GM19438 (cell line): ENCODE measurements at regions not wholly inside any gene's neighbourhood (a gene's known extent, or its start where the extent isn't known, plus 50 kb on each side); places are given as distances from the start of the nearest gene placed in this dataset.

Source experiments
- ATAC-seq: cut with Tn5 transposase; IDR thresholded peaks from one replicate; pipeline ENCODE4 v1.9.1; 2021; ENCODE audit warnings: low read depth; ENCODE audit not compliant: unreplicated experiment

GRCh38 chr15:62887113-62887570 lies 155.4 kb upstream of the TPM1 start:
- ATAC-seq = no peak

- no peak for ATAC-seq
Measured at GRCh38 chr15:62888623-62889022, 153.9 kb upstream of the TPM1 start.

DNA sequence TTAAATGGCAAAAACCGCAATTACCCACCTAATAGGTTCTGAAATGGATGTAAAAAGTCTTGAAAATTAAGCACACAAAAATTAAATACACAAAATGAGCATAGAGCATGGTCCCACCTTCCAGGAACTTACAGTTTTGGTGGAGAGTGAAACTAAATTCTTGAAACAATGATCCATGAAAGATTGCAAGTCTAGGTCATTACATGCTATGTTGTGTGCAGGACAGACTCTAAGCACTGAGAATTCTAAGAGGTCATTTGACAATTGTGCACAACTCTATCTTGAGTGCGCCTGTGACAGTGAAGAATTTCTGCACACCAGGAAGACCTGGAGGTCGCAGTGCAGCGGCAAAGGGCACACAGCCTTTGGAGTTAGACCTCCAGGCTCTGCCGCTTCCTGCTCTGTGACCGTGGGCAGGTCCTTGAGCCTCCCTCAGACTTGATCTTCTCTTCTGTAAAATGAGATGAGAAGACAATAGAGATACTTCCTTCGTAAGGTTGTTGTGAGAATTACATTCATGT lies 153.3 kb upstream of the TPM1 start:
- no peak for ATAC-seq

DNA sequence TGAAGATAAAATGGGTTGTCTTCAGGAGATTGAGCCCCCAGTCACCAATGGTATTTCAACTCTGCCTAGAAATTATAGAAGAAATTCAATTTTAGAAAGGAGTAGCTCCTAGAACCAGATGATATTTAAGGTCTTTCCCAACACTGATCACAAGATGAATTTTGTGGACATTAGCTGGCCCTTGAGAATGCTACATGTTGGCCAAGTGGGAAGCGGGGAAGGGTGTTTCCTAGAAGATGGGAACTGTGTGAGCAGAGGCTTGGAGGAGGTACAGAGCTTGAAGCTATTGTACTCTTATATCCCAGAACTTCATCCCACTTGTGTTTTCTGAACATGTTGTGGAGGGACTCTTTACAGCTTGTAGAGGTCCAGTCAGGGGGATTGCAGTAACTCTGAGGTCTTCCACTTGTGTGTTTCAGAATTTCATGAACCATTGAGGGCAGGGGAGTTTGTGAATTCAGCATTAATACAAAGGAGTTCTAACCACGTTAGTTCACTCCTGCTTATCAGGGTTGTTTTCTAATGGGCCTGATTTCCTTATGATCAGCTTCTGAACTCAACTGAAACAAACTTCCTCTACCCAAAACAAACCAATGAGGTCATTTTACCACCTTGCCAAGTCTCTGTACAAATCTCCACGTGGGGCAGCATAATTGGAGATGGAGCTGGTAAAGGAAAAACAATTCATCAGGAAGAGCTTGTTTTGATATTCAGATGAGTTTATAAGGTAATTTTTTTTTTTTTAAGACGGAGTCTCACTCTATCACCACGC lies 152.6 kb upstream of the TPM1 start:
- ATAC-seq = no peak

DNA sequence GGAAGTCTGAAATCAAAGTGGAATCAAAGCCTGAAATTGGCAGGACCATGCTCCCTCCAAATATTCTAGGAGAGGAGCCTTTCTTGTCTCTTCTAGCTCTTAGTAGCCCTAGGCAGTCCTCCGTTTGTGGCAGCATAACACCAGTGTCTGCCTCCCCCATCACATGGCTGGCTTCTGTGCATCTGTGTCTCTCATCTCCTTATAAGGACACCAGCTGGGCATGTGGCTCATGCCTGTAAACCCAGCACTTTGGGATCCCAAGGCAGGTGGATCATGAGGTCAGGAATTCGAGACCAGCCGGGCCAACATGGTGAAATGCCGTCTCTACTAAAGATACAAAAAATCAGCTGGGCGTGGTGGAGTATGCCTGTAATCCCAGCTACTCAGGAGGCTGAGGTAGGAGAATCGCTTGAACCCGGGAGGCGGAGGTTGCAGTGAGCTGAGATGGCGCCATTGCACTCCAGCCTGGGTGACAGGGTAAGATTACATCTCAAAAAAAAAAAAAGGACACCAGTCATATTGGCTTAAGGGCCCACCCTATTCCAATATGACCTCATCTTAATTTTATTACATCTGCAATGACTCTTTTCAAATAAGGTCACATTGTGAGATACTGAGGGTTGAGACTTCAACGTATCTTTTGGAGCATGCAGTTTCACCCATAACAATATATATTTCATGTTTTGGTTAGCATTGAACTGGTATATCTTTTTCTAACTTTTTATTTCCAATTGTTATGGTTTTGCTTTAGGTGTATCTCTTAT lies 148.0 kb upstream of the TPM1 start:
- ATAC-seq = no peak

DNA sequence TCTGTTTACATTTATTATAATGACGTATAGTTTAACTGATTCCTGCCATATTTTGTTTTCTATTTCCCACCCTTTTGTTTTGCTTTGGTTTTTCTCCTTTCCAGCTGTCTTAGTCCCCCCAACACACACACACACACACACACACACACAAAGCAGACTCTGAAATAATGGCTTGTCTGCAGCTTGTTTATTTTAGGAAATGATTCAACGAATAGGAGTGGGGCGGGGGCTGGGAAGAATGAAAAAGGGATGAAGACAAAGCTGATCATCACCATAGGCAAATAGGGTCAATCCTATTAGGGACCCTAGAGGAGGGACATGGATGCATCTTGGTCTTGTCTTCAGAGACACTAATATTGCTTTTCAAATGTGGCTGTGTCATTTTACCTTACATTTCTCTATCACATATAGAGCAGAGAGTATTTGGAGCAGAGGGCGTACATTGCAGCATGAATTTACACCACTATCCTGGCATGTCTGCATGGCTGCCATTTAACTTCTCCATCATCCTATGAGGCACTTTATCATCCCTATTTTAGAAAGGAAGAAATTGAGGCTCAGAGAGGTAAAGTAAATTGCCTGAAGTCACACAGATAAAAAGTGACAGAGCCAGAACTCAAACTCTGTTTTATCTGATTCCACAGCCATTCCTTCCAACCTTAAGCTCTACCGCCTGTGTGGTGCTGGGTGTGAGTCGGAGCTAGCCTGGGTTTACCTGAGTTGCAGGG lies 147.2 kb upstream of the TPM1 start:
- no peak for ATAC-seq

DNA sequence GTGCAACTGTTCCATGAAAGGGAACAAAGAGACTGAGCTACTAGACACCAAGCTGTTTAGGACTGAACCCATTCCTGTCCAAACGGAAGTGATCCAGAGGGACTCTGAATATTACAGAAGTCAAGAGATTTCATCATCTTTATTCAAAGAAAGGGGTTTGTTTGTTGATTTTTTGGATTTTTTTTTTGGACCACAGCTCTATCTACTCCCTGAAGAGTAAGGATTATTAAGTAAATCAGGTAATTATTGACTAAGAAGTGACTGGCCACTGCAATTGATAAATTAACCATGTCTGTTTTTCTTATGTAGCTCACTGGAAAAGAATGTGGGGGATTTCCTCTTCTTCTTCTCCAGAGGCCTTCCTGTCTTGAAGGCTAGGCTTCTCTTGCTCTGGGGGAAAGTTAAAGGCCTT lies 146.6 kb upstream of the TPM1 start:
- ATAC-seq = no peak

- ATAC-seq = no peak
Measured at GRCh38 chr15:62896380-62896866, 146.1 kb upstream of the TPM1 start.

- no peak for ATAC-seq
Measured at GRCh38 chr15:62896969-62897486, 145.5 kb upstream of the TPM1 start.

DNA sequence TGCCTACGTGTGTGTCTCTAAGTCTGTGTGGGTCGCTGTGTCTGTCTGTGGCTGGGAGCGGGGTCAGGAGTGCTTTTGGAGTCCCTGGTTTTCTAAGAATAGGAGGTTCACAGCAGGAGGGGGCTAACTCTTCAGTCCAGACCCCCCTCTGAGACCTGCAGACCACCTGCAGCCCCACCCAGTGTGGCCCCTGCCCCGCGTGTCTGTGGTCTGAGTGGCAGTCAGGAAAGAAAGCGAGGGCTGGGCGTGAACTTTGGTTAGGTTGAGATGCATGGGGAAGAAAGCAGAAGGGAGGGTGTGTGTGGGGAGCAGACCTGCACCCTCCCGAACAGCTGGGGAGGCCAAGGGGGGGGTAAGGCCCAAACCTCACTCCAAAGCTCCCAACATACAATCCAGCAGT lies 144.9 kb upstream of the TPM1 start:
- no peak for ATAC-seq

- ATAC-seq = no peak
Measured at GRCh38 chr15:62899090-62899493, 143.5 kb upstream of the TPM1 start.

DNA sequence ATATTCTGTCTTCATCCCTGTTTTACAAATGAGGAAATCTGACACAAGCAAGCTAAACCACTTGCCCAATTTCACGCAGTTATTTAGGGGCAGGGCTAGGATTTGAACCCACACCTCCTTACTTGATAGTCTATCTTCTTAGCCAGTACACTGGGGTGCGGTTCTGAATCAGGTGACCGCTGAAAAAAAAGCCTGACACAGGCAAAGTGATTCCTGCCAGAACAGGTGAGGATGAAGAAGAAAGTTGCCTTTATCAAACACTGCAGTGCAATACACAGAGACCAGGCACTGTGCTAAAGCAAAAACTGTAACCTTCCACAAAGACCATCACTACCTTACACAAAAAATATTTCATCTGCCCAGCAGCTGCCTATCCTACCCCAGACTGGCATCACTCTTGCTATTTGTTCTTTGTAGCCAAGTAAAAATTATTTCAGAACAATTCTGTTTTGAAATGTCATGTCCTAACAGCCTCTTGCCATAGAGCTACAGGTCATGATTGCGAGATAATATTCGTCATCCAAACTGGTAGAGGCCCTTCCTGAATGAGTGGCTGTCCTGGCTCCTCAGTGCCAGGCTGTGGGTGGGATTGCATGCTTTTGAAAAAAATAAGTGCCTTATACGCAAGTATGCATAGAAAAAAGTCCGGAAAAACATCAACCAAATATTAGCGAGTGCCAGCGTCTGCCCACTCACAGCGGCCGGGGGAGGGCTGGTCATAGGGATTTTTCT lies 142.3 kb upstream of the TPM1 start:
- no peak for ATAC-seq

GRCh38 chr15:62901087-62901486 lies 141.5 kb upstream of the TPM1 start:
- no peak for ATAC-seq

DNA sequence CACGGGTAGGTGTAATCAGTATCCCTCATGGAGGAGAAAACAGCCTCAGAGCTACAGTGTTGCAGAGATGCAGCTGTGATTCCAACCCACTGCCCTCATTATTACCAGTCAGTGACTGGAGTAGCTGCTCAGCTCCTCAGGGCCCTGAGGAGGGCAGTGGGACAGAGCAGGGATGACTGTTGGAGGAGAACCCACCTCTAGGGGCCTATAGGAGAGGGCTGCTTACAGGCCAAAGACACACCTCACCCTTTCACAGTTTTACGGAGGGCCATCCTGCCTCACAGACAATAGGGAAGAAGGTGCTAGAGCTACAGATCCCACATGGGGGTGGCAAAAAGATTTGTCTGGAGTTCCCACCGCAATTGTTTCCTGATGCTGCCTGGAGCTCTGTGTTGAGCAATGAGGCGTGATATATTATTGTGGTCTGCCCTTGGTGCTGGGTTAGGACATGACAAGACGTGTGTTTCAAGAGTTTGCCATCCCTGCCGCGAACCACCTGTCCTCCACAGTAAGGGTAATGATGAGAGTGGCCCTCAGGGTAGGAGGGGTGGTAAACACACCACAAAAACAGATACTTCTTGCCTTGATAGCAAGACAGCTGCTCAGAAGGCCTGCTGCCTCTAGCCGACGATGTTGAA lies 140.5 kb upstream of the TPM1 start:
- no peak for ATAC-seq

DNA sequence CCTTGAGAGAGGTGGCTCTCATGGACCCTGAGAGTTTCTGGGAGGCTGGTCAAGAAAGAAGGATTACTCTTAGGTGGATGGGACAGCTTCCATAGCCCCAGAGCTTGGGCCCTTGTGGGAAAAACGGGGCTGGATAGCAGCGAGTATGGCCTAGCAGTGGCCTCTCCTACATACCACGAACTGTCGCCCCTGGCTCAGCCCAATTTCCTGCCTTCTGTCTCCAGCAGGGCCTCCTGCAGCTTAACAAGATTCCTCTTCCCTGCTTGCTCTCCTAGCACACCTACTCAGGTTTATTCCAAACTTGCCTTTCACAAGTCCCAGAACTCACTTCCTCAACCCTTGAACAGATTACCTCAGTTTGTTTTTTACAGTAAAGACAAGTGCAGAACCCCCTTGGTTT lies 139.7 kb upstream of the TPM1 start:
- ATAC-seq = no peak

DNA sequence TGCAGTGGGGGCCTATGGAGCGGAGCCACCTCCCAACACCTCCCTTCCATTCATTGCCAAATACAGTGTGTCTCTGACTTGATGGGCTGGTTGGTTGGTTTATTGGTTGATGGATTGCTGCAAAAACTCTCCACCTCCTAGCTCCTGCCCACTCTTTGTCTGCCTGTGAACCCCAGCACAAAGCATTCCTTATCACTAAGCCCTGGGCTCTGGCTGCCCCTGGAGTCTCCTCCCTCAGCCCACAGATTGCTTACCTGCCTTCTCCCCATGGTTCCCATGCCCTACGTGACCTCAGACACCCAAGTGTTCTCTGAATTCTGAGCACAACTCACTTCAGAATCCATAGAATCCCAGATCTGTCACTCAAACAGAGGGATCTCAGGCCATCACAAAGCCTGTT lies 139.1 kb upstream of the TPM1 start:
- no peak for ATAC-seq

DNA sequence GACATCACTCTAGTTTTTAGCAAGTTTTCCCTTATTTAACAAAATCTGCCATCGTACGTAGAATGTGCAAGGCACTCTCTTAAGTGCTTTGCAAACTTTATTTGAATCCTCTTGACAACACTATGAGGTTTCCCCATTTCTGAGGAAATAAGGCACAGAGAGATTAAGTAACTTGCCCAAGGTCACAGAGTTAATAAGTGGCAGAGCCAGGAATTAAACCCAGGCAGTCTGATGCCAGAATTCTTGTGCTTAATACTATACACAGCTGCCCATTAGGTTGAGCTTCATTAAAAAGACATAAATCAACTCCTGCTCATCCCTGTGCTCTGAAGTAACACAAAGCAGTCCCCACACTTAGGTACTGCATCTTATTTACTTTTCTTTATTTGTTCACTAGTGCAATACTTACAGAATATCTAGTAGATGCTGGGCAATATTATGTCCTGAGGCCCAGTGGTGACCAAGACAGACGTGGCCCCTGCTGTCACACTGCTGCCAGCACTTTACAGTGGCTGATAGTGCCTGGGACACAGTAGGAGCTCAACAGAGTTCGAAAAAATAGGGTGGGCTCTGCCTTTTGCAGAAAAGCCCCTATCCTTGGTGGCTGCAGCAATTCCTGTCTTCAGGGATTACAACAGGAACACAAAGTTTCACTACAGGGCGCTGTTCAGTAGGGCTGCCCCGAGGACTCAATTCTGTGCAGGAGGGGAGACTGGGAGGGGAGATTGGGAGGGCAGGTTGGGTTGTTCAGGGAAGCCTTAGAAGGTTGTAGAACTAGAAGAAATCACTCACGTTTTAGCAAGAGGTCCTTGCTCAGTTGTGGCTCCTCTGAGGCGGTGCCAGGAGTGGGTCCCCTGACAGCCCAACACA lies 138.3 kb upstream of the TPM1 start:
- ATAC-seq = no peak

DNA sequence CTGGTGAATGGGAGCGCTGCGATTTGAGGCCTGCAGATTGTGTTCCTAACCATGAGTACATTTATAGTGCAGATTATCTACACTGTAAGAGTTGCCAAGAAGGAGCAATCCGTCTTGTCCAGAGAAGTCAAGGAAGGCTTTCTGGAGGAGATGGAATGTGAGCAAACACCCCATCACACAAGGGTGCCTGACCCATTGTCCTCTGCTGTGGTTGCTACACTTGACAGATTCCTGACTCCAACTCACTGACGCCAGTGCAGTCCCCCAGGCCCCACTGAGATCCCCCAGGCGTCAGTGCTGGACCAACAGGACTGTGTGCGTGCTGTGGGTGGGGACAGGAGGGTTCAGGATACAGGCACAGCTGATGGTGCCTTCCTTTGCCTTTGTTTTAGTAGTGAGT lies 135.9 kb upstream of the TPM1 start:
- ATAC-seq = no peak

- ATAC-seq = no peak
Measured at GRCh38 chr15:62907275-62907674, 135.3 kb upstream of the TPM1 start.
